Hepatocyte (in vitro differentiated cells): ENCODE measurements at regions not wholly inside any gene's neighbourhood (a gene's known extent, or its start where the extent isn't known, plus 50 kb on each side); places are given as distances from the start of the nearest gene placed in this dataset.

Source experiments
- DNase-seq: peaks from one replicate; pipeline ENCODE4 v3.0.0-alpha.2; 2016; ENCODE audit warnings: low spot score
- H2AFZ ChIP-seq: fragments of 200-600 bp; sonication (generic); 2 replicates; pipeline ENCODE4 v1.6.0; 2016; ENCODE audit warnings: antibody characterized with exemption, mild to moderate bottlenecking
- H3K27ac ChIP-seq: fragments of 200-600 bp; sonication (generic); 2 replicates; pipeline ENCODE4 v1.5.1; 2016; ENCODE audit warnings: mild to moderate bottlenecking
- H3K27me3 ChIP-seq: fragments of 200-600 bp; sonication (generic); 2 replicates; pipeline ENCODE4 v1.6.1; 2016
- H3K36me3 ChIP-seq: fragments of 200-600 bp; sonication (generic); replicated peaks from 2 replicates; pipeline ENCODE4 v1.5.1; 2016; ENCODE audit warnings: low read depth; ENCODE audit not compliant: insufficient read depth
- H3K4me1 ChIP-seq: fragments of 200-600 bp; sonication (generic); 2 replicates; pipeline ENCODE4 v1.5.1; 2016; ENCODE audit warnings: mild to moderate bottlenecking, moderate library complexity; ENCODE audit not compliant: insufficient read depth
- H3K4me2 ChIP-seq: fragments of 200-600 bp; sonication (generic); 2 replicates; pipeline ENCODE4 v1.6.0; 2016
- H3K4me3 ChIP-seq: fragments of 200-600 bp; sonication (generic); 2 replicates; pipeline ENCODE4 v1.5.1; 2016; ENCODE audit warnings: mild to moderate bottlenecking
- H3K79me2 ChIP-seq: fragments of 200-600 bp; sonication (generic); 2 replicates; pipeline ENCODE4 v1.6.0; 2017; ENCODE audit warnings: mild to moderate bottlenecking
- H3K9me2 ChIP-seq: fragments of 200-600 bp; sonication (generic); replicated peaks from 2 replicates; pipeline ENCODE4 v1.6.0; 2017; ENCODE audit warnings: mild to moderate bottlenecking; ENCODE audit not compliant: insufficient read depth
- H3K9me3 ChIP-seq: fragments of 200-600 bp; sonication (generic); 2 replicates; pipeline ENCODE4 v1.5.1; 2016; ENCODE audit warnings: low read depth, mild to moderate bottlenecking
- H4K20me1 ChIP-seq: fragments of 200-600 bp; sonication (generic); 2 replicates; pipeline ENCODE4 v1.6.0; 2016; ENCODE audit warnings: mild to moderate bottlenecking; ENCODE audit not compliant: insufficient read depth, poor library complexity, severe bottlenecking
- EZH2 ChIP-seq: fragments of 200-600 bp; sonication (generic); IDR thresholded peaks from 2 replicates; pipeline ENCODE4 v1.6.1; 2016; ENCODE audit warnings: antibody characterized with exemption, mild to moderate bottlenecking, borderline replicate concordance
- EZH2phosphoT487 ChIP-seq: fragments of 200-600 bp; sonication (generic); IDR thresholded peaks from one replicate; pipeline ENCODE4 v1.6.1; 2018; ENCODE audit warnings: antibody characterized with exemption, mild to moderate bottlenecking, low read depth, moderate library complexity; ENCODE audit not compliant: unreplicated experiment, severe bottlenecking
- WGBS: methylation state at CpG from one replicate; pipeline ENCODE4 v1.1.6; 2016; ENCODE audit warnings: low lambda C conversion rate; ENCODE audit errors: missing lambda C conversion rate; 5-methylcytosine and 5-hydroxymethylcytosine counted together
- TF ChIP-seq, protein P1 (sequence below): fragments of 200-600 bp; sonication (generic); IDR thresholded peaks from 2 replicates; pipeline ENCODE4 v1.5.1; 2016; ENCODE audit warnings: antibody characterized with exemption, mild to moderate bottlenecking; ENCODE audit not compliant: poor library complexity

GRCh38 chr1:80099713-80100112, 1093.2 kb upstream of the ADGRL4 start:
- Histone ChIP-seq H3K27me3 (no peaks in the 10 kb centered on the region), H4K20me1 (no peaks in the 10 kb centered on the region), H3K4me1 (no peaks in the 10 kb centered on the region), H3K36me3 (no peaks in the 10 kb centered on the region), H3K27ac (no peak overlapping the region), H3K9me2 (no peaks in the 10 kb centered on the region), H3K4me2 (no peak overlapping the region), H3K9me3 (no peaks in the 10 kb centered on the region), H3K79me2 (no peaks in the 10 kb centered on the region), H3K4me3 (no peak overlapping the region), H2AFZ (no peak overlapping the region)
- no peak for DNase-seq
- WGBS: 94% methylated on average over 1 of the region's 1 CpG
- no peak for TF ChIP-seq EZH2phosphoT487
- no peak for TF ChIP-seq EZH2
- TF ChIP-seq, protein P1, sequence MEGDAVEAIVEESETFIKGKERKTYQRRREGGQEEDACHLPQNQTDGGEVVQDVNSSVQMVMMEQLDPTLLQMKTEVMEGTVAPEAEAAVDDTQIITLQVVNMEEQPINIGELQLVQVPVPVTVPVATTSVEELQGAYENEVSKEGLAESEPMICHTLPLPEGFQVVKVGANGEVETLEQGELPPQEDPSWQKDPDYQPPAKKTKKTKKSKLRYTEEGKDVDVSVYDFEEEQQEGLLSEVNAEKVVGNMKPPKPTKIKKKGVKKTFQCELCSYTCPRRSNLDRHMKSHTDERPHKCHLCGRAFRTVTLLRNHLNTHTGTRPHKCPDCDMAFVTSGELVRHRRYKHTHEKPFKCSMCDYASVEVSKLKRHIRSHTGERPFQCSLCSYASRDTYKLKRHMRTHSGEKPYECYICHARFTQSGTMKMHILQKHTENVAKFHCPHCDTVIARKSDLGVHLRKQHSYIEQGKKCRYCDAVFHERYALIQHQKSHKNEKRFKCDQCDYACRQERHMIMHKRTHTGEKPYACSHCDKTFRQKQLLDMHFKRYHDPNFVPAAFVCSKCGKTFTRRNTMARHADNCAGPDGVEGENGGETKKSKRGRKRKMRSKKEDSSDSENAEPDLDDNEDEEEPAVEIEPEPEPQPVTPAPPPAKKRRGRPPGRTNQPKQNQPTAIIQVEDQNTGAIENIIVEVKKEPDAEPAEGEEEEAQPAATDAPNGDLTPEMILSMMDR: no peak

DNA sequence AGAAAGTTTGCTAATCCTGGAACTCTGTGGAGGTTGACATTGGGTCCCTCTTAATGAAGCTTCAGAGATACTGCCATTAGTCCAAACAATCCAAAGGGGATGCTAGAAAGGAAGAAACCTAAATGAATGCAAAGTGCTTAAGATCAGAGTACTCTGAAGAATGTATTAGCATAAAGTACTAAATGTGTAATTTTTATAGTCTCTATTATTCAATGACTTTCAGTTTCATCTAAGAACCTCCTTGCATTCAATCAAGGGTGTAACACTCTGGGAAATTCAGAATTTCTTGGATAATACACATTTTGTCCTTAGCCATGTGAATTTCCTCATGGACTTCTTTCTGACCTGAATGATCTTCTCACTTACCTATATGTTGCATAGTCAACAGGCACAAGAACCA, 1078.5 kb upstream of the ADGRL4 start:
- H3K4me2 ChIP-seq: no peak overlapping the region
- no peaks in the 10 kb centered on the region for H3K9me3 ChIP-seq
- TF ChIP-seq, protein P1: no peak
- TF ChIP-seq EZH2: no peak
- no peak for TF ChIP-seq EZH2phosphoT487

GRCh38 chr1:80083892-80084291, 1077.4 kb upstream of the ADGRL4 start:
- Histone ChIP-seq H3K4me2 (no peak overlapping the region), H3K9me3 (no peaks in the 10 kb centered on the region), H3K4me3 (no peak overlapping the region), H3K79me2 (no peaks in the 10 kb centered on the region), H4K20me1 (no peaks in the 10 kb centered on the region), H3K36me3 (no peaks in the 10 kb centered on the region), H3K27ac (no peak overlapping the region), H3K9me2 (no peaks in the 10 kb centered on the region), H3K27me3 (no peaks in the 10 kb centered on the region), H3K4me1 (no peaks in the 10 kb centered on the region), H2AFZ (no peak overlapping the region)
- no peak for DNase-seq
- 69% methylated on average over 1 of the region's 1 CpG for WGBS
- TF ChIP-seq EZH2: no peak
- TF ChIP-seq, protein P1: no peak
- no peak for TF ChIP-seq EZH2phosphoT487

More for the DNA sequence above, 1078.5 kb upstream of the ADGRL4 start:
- Histone ChIP-seq H3K27me3 (no peaks in the 10 kb centered on the region), H3K36me3 (no peaks in the 10 kb centered on the region), H3K27ac (no peak overlapping the region), H3K4me1 (no peaks in the 10 kb centered on the region), H3K9me2 (no peaks in the 10 kb centered on the region), H2AFZ (no peak overlapping the region), H3K79me2 (no peaks in the 10 kb centered on the region), H4K20me1 (no peaks in the 10 kb centered on the region), H3K4me3 (no peak overlapping the region)
- DNase-seq: no peak

- no peak for DNase-seq
- no peaks in the 10 kb centered on the region for H3K36me3 ChIP-seq
- H3K27me3 ChIP-seq: no peaks in the 10 kb centered on the region
Observed at GRCh38 chr1:80076469-80076868, 1069.9 kb upstream of the ADGRL4 start.

More at GRCh38 chr1:80076469-80076868, 1069.9 kb upstream of the ADGRL4 start:
- Histone ChIP-seq H3K4me2 (no peak overlapping the region), H3K79me2 (no peaks in the 10 kb centered on the region), H3K27ac (no peak overlapping the region), H3K4me1 (no peaks in the 10 kb centered on the region), H3K9me3 (no peaks in the 10 kb centered on the region), H3K9me2 (no peaks in the 10 kb centered on the region), H3K4me3 (no peak overlapping the region), H2AFZ (no peak overlapping the region), H4K20me1 (no peaks in the 10 kb centered on the region)
- TF ChIP-seq EZH2phosphoT487: no peak
- TF ChIP-seq, protein P1: no peak
- no peak for TF ChIP-seq EZH2
